GM12878 (cell line): ENCODE measurements at regions not wholly inside any gene's neighbourhood (a gene's known extent, or its start where the extent isn't known, plus 50 kb on each side); places are given as distances from the start of the nearest gene placed in this dataset.

ENCODE experiments used
- ATAC-seq: fragments of 200-7000 bp; cut with Tn5 transposase; 3 replicates; pipeline ENCODE4 v1.9.1; 2020; ENCODE audit warnings: mild to moderate bottlenecking, moderate library complexity
- BruUV-seq: library from RNA; stranded (reverse); fragments of 400-500 nt; replicated peaks from 2 replicates; lab custom pipeline; 2021; lab: Mats Ljungman, UMichigan
- CTCF ChIA-PET: fragments of 300-600 bp; sonication (Branson Sonifier 250); formaldehyde crosslinking; extraction: SDS; loops from one replicate; lab custom pipeline; 2021; ENCODE audit warnings: inconsistent platforms; lab: Yijun Ruan, JAX
- POLR2A ChIA-PET: fragments of 350-600 bp; formaldehyde crosslinking; extraction: SDS; loops from one replicate; lab custom pipeline; 2021; ENCODE audit warnings: inconsistent platforms; lab: Charles Lee
- RAD21 ChIA-PET: fragments of 300-600 bp; sonication (Branson Sonifier 250); formaldehyde crosslinking; loops from one replicate; lab custom pipeline; 2023; ENCODE audit warnings: antibody characterized with exemption; ENCODE audit not compliant: unreplicated experiment; lab: Charles Lee
- SMC1A ChIA-PET: fragments of 300-600 bp; sonication (Branson Sonifier 250); formaldehyde crosslinking; loops from one replicate; lab custom pipeline; 2023; ENCODE audit not compliant: unreplicated experiment, uncharacterized antibody; lab: Charles Lee
- DNase-seq: peaks from one replicate; pipeline ENCODE4 v3.0.0-alpha.2; 2011; ENCODE audit warnings: low read depth, low spot score
- FAIRE-seq: peaks from 3 replicates; lab custom pipeline; 2011; peaks lifted over from hg19 to GRCh38; lab: Jason Lieb, UNC
- H2AFZ ChIP-seq: 2 replicates; pipeline ENCODE4 v1.6.0; 2011; ENCODE audit warnings: low read depth, low read length, control low read depth; ENCODE audit not compliant: control insufficient read depth
- H3K27ac ChIP-seq: 2 replicates; pipeline ENCODE4 v1.5.1; 2011; ENCODE audit warnings: control low read depth; ENCODE audit not compliant: control insufficient read depth, insufficient read depth
- H3K27me3 ChIP-seq, 2 experiments: replicated peaks in 1 of 2; 2 replicates each; pipeline versions ENCODE4 v1.6.0 to v1.6.1; 2011; ENCODE audit warnings: low read length in 1 of 2; ENCODE audit not compliant: control insufficient read depth in 2 of 2, insufficient read depth in 2 of 2
- H3K36me3 ChIP-seq, 2 experiments: 2 replicates each; pipeline ENCODE4 v1.5.1; 2011; ENCODE audit warnings: low read length in 1 of 2; ENCODE audit not compliant: control insufficient read depth in 2 of 2, insufficient read depth in 2 of 2
- H3K4me1 ChIP-seq: 2 replicates; pipeline ENCODE4 v1.6.1; 2011; ENCODE audit warnings: mild to moderate bottlenecking, low read length, moderate library complexity, mixed read lengths; ENCODE audit not compliant: control insufficient read depth, insufficient read depth
- H3K4me2 ChIP-seq: 2 replicates; pipeline ENCODE4 v1.6.0; 2011; ENCODE audit warnings: control low read depth; ENCODE audit not compliant: control insufficient read depth, insufficient read depth
- H3K4me3 ChIP-seq: fragments of 200-600 bp; sonication (generic); 2 replicates; pipeline ENCODE4 v1.5.1; 2016
- H3K79me2 ChIP-seq: 2 replicates; pipeline ENCODE4 v1.6.0; 2011; ENCODE audit warnings: low read length; ENCODE audit not compliant: control insufficient read depth, insufficient read depth
- H3K9ac ChIP-seq: 2 replicates; pipeline ENCODE4 v1.8.0; 2011; ENCODE audit warnings: low read length, control low read depth, mixed read lengths; ENCODE audit not compliant: control insufficient read depth, insufficient read depth
- H3K9me3 ChIP-seq: replicated peaks from 3 replicates; pipeline ENCODE4 v1.5.1; 2011; ENCODE audit warnings: mild to moderate bottlenecking, low read length; ENCODE audit not compliant: control insufficient read depth, insufficient read depth
- H4K20me1 ChIP-seq: 2 replicates; pipeline ENCODE4 v1.6.0; 2011; ENCODE audit not compliant: control insufficient read depth, insufficient read depth
- ASH2L ChIP-seq: fragments of 300-600, 200-600 bp; sonication (generic); IDR thresholded peaks from 2 replicates; pipeline ENCODE4 v1.6.1; 2017; ENCODE audit warnings: low read depth, mild to moderate bottlenecking, borderline replicate concordance
- BHLHE40 ChIP-seq, 2 experiments: fragments of 450-650 bp in 1 of 2; IDR thresholded peaks; 2 replicates each; pipeline ENCODE4 v1.6.1; 2011 to 2017; ENCODE audit warnings: low read depth in 2 of 2, borderline replicate concordance in 1 of 2, improper control_type of control experiment in 1 of 2, low read length in 1 of 2, mild to moderate bottlenecking in 1 of 2
- CEBPB ChIP-seq, 2 experiments: fragments of 150-350 bp in 1 of 2; IDR thresholded peaks; 2 replicates each; pipeline ENCODE4 v1.6.1; 2012 to 2014; ENCODE audit warnings: low read depth in 2 of 2, low read length in 2 of 2, borderline replicate concordance in 1 of 2, inconsistent platforms in 1 of 2
- CREM ChIP-seq: IDR thresholded peaks from 2 replicates; pipeline ENCODE4 v1.6.1; 2014; ENCODE audit warnings: antibody characterized with exemption, low read depth
- EGR1 ChIP-seq, 2 experiments: IDR thresholded peaks; 1 replicate in 1 of 2; 2 replicates in 1 of 2; pipeline ENCODE4 v1.6.1; 2011 to 2012; ENCODE audit warnings: low read depth in 2 of 2, low read length in 2 of 2, borderline replicate concordance in 1 of 2, mild to moderate bottlenecking in 1 of 2, moderate library complexity in 1 of 2
- ESRRA ChIP-seq: IDR thresholded peaks from 2 replicates; pipeline ENCODE4 v1.6.1; 2012; ENCODE audit warnings: mild to moderate bottlenecking, low read length, improper control_type of control experiment
- FOS ChIP-seq: IDR thresholded peaks from 3 replicates; pipeline ENCODE4 v1.6.1; 2011; ENCODE audit warnings: borderline replicate concordance; ENCODE audit not compliant: insufficient read length; ENCODE audit errors: extremely low read depth
- MYC ChIP-seq: IDR thresholded peaks from 2 replicates; pipeline ENCODE4 v1.6.1; 2011; ENCODE audit warnings: mild to moderate bottlenecking, low read length, moderate library complexity, inconsistent platforms; ENCODE audit not compliant: insufficient read depth, insufficient replicate concordance, insufficient read length, severe bottlenecking
- RFX5 ChIP-seq: IDR thresholded peaks from 2 replicates; pipeline ENCODE4 v1.6.1; 2011; ENCODE audit warnings: low read depth, low read length, improper control_type of control experiment
- YY1 ChIP-seq: IDR thresholded peaks from 2 replicates; pipeline ENCODE4 v1.6.1; 2011; ENCODE audit warnings: low read depth, mild to moderate bottlenecking, low read length
- ZBTB33 ChIP-seq: fragments of 450-650 bp; IDR thresholded peaks from 2 replicates; pipeline ENCODE4 v1.6.1; 2017; ENCODE audit warnings: mild to moderate bottlenecking
- ZNF274 ChIP-seq: IDR thresholded peaks from one replicate; pipeline ENCODE4 v1.8.0; 2011; ENCODE audit not compliant: insufficient read length, insufficient read depth
- ZSCAN29 ChIP-seq: fragments of 450-650 bp; IDR thresholded peaks from 2 replicates; pipeline ENCODE4 v1.6.1; 2017; ENCODE audit warnings: mild to moderate bottlenecking, moderate library complexity
- WGBS: methylation state at CpG from one replicate; pipeline ENCODE4 v1.1.6; 2016; ENCODE audit warnings: low lambda C conversion rate; ENCODE audit not compliant: insufficient replicate concordance, insufficient coverage; ENCODE audit errors: missing lambda C conversion rate; 5-methylcytosine and 5-hydroxymethylcytosine counted together
- in situ Hi-C: fragments of 300-500 bp; cut with MboI; formaldehyde crosslinking; loops from 9 replicates; pipeline ENCODE4 v1.14.3; 2018; ENCODE audit warnings: mixed read lengths
- intact Hi-C: fragments of 100-400 bp; cut with micrococcal nuclease; formaldehyde crosslinking; loops from one replicate; pipeline ENCODE4 v1.14.2; 2022; ENCODE audit not compliant: unreplicated experiment

- no peak overlapping the region for H3K27ac ChIP-seq
- no peaks in the 10 kb centered on the region for H3K9me3 ChIP-seq
- H3K9ac ChIP-seq: no peak overlapping the region
- BruUV-seq: no TSS peak
- no peaks in the 10 kb centered on the region for H3K4me1 ChIP-seq
- no peak overlapping the region for H3K4me3 ChIP-seq
- 42% methylated on average over 7 of the region's 7 CpGs for WGBS
- RAD21 ChIA-PET: interaction anchor here (0.7 to 1.7 kb wide), 6 partner anchors 46 to 830 kb away, joined by 3 to 6 read pairs (median 4); no protein-coding TSS in a partner anchor
- intact Hi-C loops (loop anchor here (5.0 kb wide), 1 partner anchor 593 kb away; no protein-coding TSS in a partner anchor), in situ Hi-C loops (no loop called here)
- no peaks in the 10 kb centered on the region for H3K27me3 ChIP-seq
- no peaks in the 10 kb centered on the region for H4K20me1 ChIP-seq
- no peak for TF ChIP-seq ZBTB33
- no peak for TF ChIP-seq ESRRA
- TF ChIP-seq ZSCAN29: no peak
- no peak for TF ChIP-seq YY1
- TF ChIP-seq FOS: no peak
- no peak for TF ChIP-seq RFX5
- no peak for TF ChIP-seq ASH2L
- no peak for TF ChIP-seq EGR1 (IDR thresholded peaks at IDR 0.05; ENCODE audit: borderline replicate concordance in 1 of 2, low read depth in 2 of 2, low read length in 2 of 2)
- TF ChIP-seq BHLHE40 (IDR thresholded peaks at IDR 0.05; ENCODE audit: borderline replicate concordance in 1 of 2, low read depth in 2 of 2, low read length in 1 of 2): no peak
- no peak for TF ChIP-seq CREM
- TF ChIP-seq ZNF274: no peak
- no peak for TF ChIP-seq MYC
- TF ChIP-seq CEBPB (IDR thresholded peaks at IDR 0.05; ENCODE audit: borderline replicate concordance in 1 of 2, low read depth in 2 of 2, low read length in 2 of 2): no peak
- H3K79me2 ChIP-seq: no peaks in the 10 kb centered on the region
- ATAC-seq: no peak
- SMC1A ChIA-PET: interaction anchor here (0.8 to 5.8 kb wide), 8 partner anchors 9 to 825 kb away, joined by 3 to 33 read pairs (median 4); no protein-coding TSS in a partner anchor
- CTCF ChIA-PET: interaction anchor here (0.5 to 4.2 kb wide), 9 partner anchors 9 to 824 kb away, joined by 3 to 28 read pairs (median 7); no protein-coding TSS in a partner anchor
- no peak for DNase-seq
- no peak overlapping the region for H3K4me2 ChIP-seq
- no peak for FAIRE-seq
- H2AFZ ChIP-seq: no peak overlapping the region
- no peaks in the 10 kb centered on the region for H3K36me3 ChIP-seq
- POLR2A ChIA-PET: interaction anchor here (0.5 to 1.7 kb wide), 3 partner anchors 10 to 567 kb away, joined by 3 to 7 read pairs (median 6); no protein-coding TSS in a partner anchor
Measured at GRCh38 chr12:102765736-102766135, 151.3 kb downstream of the PAH start.
